Colonic mucosa (tissue), 4 donors: ENCODE measurements at regions not wholly inside any gene's neighbourhood (a gene's known extent, or its start where the extent isn't known, plus 50 kb on each side); places are given as distances from the start of the nearest gene placed in this dataset.

ENCODE experiments used
- DNase-seq: peaks from one replicate; pipeline ENCODE4 v3.0.0-alpha.2; 2020
- H3K27ac ChIP-seq: fragments of 200-600 bp; one replicate; pipeline ENCODE4 v1.8.0; 2021
- H3K27me3 ChIP-seq: fragments of 200-600 bp; one replicate; pipeline ENCODE4 v1.8.0; 2021
- H3K36me3 ChIP-seq: fragments of 200-600 bp; one replicate; pipeline ENCODE4 v1.8.0; 2021
- H3K4me1 ChIP-seq: fragments of 200-600 bp; one replicate; pipeline ENCODE4 v1.8.0; 2021; ENCODE audit warnings: mild to moderate bottlenecking
- H3K4me3 ChIP-seq: fragments of 200-600 bp; one replicate; pipeline ENCODE4 v1.8.0; 2021
- H3K9ac ChIP-seq, 2 donors: one replicate each; pipeline ENCODE4 v1.7.0; 2013; ENCODE audit warnings: control low read depth in 2 of 2, low read depth in 2 of 2, low read length in 2 of 2
- H3K9me3 ChIP-seq: fragments of 200-600 bp; one replicate; pipeline ENCODE4 v1.8.0; 2021
- CTCF ChIP-seq: fragments of 200-600 bp; IDR thresholded peaks from one replicate; pipeline ENCODE4 v1.8.0; 2022; ENCODE audit warnings: antibody characterized with exemption, mild to moderate bottlenecking
- intact Hi-C: fragments of 100-400 bp; cut with DNase I; formaldehyde crosslinking; loops from one replicate; pipeline ENCODE4 v1.14.1; 2022
- donor health status: healthy.
- donor health status: DM: no; HTN: no; CAD: no.
- donor health status: DM: no; HTN: no; CAD: no.

GRCh38 chr14:22018890-22019289 lies 345.3 kb upstream of the OR4E1 start:
- H3K36me3 ChIP-seq, result no peaks in the 10 kb centered on the region
- intact Hi-C loops, result no loop called here
- H3K27ac ChIP-seq, result no peak overlapping the region
- H3K4me1 ChIP-seq, result no peaks in the 10 kb centered on the region
- no peak for TF ChIP-seq CTCF
- no peaks in the 10 kb centered on the region for H3K27me3 ChIP-seq
- H3K9ac ChIP-seq, result no peak overlapping the region
- no peaks in the 10 kb centered on the region for H3K9me3 ChIP-seq
- H3K4me3 ChIP-seq, result no peak overlapping the region
- DNase-seq, result no peak

GRCh38 chr14:22012452-22012851 lies 338.8 kb upstream of the OR4E1 start:
- H3K9me3 ChIP-seq, result no peaks in the 10 kb centered on the region
- H3K27me3 ChIP-seq, result no peaks in the 10 kb centered on the region
- DNase-seq, result no peak
- no peaks in the 10 kb centered on the region for H3K4me1 ChIP-seq
- TF ChIP-seq CTCF, result no peak
- no peak overlapping the region for H3K4me3 ChIP-seq
- no peaks in the 10 kb centered on the region for H3K36me3 ChIP-seq
- H3K27ac ChIP-seq, result no peak overlapping the region
- intact Hi-C loops, result no loop called here
- no peak overlapping the region for H3K9ac ChIP-seq

- DNase-seq, result no peak
- no peaks in the 10 kb centered on the region for H3K9me3 ChIP-seq
- no peaks in the 10 kb centered on the region for H3K4me1 ChIP-seq
- H3K27ac ChIP-seq, result no peak overlapping the region
- intact Hi-C loops, result no loop called here
- H3K9ac ChIP-seq, result no peak overlapping the region
- TF ChIP-seq CTCF, result no peak
- H3K36me3 ChIP-seq, result no peaks in the 10 kb centered on the region
- no peak overlapping the region for H3K4me3 ChIP-seq
- no peaks in the 10 kb centered on the region for H3K27me3 ChIP-seq
Observed at GRCh38 chr14:22011253-22011642, 337.6 kb upstream of the OR4E1 start.

- Histone ChIP-seq H3K27ac (no peak overlapping the region), H3K36me3 (no peaks in the 10 kb centered on the region), H3K9me3 (no peaks in the 10 kb centered on the region), H3K4me3 (no peak overlapping the region), H3K4me1 (no peaks in the 10 kb centered on the region), H3K9ac (no peak overlapping the region), H3K27me3 (no peaks in the 10 kb centered on the region)
- DNase-seq, result no peak
- TF ChIP-seq CTCF, result no peak
- intact Hi-C loops, result no loop called here
Observed at GRCh38 chr14:22010545-22011252, 337.1 kb upstream of the OR4E1 start.

- H3K4me1 ChIP-seq, result no peaks in the 10 kb centered on the region
- H3K27ac ChIP-seq, result no peak overlapping the region
- no peaks in the 10 kb centered on the region for H3K9me3 ChIP-seq
- no peak overlapping the region for H3K9ac ChIP-seq
- no peaks in the 10 kb centered on the region for H3K36me3 ChIP-seq
- no peak for TF ChIP-seq CTCF
- intact Hi-C loops, result no loop called here
- no peak for DNase-seq
- H3K4me3 ChIP-seq, result no peak overlapping the region
- no peaks in the 10 kb centered on the region for H3K27me3 ChIP-seq
Observed at GRCh38 chr14:22008766-22009165, 335.1 kb upstream of the OR4E1 start.
